ENCODE measurements at regions not wholly inside any gene's neighbourhood (a gene's known extent, or its start where the extent isn't known, plus 50 kb on each side); places are given as distances from the start of the nearest gene placed in this dataset.
"Not testable (repeated sequence)": the region's sequence is repeated elsewhere in the genome, so short reads cannot be mapped to it uniquely, and the experiment has no call there.

GRCh38 chr2:91587098-91587497 lies 2895.6 kb downstream of the RPIA start:
- H3K4me2 ChIP-seq (ENCODE audit: low read length); H3K9me3 ChIP-seq (replicated peaks; ENCODE audit: low read length); H3K36me3 ChIP-seq (ENCODE audit: insufficient read depth, low read length); H3K4me1 ChIP-seq (ENCODE audit: control insufficient read depth, insufficient read depth, low read length); H3K9ac ChIP-seq (ENCODE audit: low read depth, low read length); H3K27me3 ChIP-seq (ENCODE audit: control insufficient read depth, insufficient read depth, low read length); H3K4me3 ChIP-seq (ENCODE audit: low read length): not testable (repeated sequence)

DNA sequence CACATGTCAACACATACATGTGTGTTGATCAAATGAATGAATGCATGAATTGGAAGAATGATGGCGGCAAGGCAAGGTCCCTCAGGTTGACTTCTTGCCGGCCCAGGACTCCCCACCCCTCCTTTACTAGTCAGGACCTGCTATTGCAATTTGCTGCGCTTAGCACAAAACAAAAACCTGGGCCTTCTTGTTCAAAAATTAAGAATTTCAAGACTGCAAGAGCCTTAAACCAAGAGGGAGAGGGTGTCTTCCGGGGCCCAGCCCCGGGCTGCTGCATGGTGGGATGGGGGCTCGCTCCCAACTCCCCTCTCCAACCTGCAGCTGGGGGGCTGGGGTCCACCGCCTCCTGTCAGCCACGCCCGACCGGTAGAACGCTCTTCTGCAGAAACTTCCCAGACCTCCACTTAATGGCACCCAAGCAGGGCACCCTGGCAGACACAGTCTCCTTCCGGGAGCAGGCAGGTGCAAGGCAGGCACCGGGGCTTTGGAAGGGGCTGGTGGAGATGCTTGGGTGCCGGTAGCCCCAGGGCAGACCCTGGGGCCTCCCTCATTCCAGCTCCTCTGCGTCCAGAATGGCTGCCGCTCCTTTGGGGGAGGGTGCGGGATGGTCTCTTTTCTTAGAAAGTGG lies 2896.5 kb downstream of the RPIA start:
- not testable (repeated sequence) for H3K27me3 ChIP-seq (ENCODE audit: control insufficient read depth, insufficient read depth, low read length); H3K4me3 ChIP-seq (ENCODE audit: low read length); H3K4me1 ChIP-seq (ENCODE audit: control insufficient read depth, insufficient read depth, low read length); H3K9me3 ChIP-seq (replicated peaks; ENCODE audit: low read length); H3K36me3 ChIP-seq (ENCODE audit: insufficient read depth, low read length); H3K9ac ChIP-seq (ENCODE audit: low read depth, low read length); H3K4me2 ChIP-seq (ENCODE audit: low read length)

DNA sequence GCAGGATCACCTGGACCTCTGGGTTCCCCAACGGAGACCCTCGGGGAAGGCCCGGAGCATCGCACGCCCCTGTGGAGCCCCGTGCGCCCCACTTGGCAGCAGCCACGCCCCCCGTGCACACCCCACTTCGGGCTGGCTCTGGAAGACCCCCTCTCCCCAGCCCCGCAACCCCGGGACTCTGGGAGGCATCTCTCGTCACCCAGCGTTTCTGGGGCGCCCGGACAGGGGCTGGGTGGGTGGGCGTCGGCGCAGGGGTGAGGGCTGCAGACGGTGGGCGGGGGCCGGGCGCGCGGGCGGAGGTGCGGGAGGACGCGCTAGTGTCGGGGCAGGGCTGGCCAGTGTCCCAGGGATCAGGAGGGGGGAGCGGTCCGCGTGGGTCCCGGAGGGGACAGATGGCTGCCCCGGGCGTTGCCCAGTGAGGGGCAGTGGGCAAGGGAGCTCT lies 2897.3 kb downstream of the RPIA start:
- H3K27me3 ChIP-seq (ENCODE audit: control insufficient read depth, insufficient read depth, low read length); H3K4me1 ChIP-seq (ENCODE audit: control insufficient read depth, insufficient read depth, low read length); H3K9me3 ChIP-seq (replicated peaks; ENCODE audit: low read length); H3K9ac ChIP-seq (ENCODE audit: low read depth, low read length); H3K4me3 ChIP-seq (ENCODE audit: low read length); H3K4me2 ChIP-seq (ENCODE audit: low read length); H3K36me3 ChIP-seq (ENCODE audit: insufficient read depth, low read length): not testable (repeated sequence)

DNA sequence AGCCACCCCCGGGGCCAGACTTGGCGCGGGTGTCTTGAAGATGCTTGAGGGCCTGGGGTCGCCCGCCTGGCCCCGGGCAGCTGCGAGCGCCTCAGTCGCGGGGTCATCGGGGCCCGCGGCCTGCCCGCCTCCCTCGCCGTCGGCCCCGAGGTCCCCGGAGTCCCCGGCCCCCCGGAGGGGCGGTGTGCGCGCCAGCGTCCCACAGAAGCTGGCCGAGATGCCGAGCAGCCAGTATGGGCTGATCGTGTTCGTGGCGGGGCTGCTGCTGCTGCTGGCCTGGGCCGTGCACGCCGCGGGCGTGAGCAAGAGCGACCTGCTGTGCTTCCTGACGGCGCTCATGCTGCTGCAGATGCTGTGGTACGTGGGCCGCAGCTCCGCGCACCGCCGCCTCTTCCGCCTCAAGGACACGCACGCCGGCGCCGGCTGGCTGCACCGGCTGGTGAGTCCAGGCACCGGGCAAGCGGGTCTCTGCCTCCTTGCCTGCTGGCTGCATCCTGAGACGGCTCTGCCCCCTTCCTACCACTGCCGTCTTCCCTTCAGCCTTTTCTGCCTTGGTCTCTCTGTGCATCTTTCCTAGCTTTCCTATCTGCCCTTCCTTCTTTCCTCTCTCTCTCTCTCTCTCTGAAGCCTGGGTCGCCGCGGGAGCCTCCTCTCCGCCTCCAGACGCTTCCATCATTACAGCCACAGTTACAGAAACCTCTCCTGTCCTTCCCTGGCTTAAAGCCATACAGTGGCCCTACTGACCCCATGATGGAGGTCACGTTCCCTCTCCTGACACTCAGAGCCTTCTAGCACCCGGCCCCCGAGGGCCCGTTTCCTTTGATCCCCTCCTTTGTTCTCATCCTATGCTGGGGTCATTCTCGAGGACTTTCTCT lies 2898.2 kb downstream of the RPIA start:
- H3K4me3 ChIP-seq (ENCODE audit: low read length); H3K9ac ChIP-seq (ENCODE audit: low read depth, low read length); H3K4me1 ChIP-seq (ENCODE audit: control insufficient read depth, insufficient read depth, low read length); H3K36me3 ChIP-seq (ENCODE audit: insufficient read depth, low read length); H3K9me3 ChIP-seq (replicated peaks; ENCODE audit: low read length); H3K27me3 ChIP-seq (ENCODE audit: control insufficient read depth, insufficient read depth, low read length): not testable (repeated sequence)
- peak overlapping the region; percentile 66 for H3K4me2 ChIP-seq (ENCODE audit: low read length)

DNA sequence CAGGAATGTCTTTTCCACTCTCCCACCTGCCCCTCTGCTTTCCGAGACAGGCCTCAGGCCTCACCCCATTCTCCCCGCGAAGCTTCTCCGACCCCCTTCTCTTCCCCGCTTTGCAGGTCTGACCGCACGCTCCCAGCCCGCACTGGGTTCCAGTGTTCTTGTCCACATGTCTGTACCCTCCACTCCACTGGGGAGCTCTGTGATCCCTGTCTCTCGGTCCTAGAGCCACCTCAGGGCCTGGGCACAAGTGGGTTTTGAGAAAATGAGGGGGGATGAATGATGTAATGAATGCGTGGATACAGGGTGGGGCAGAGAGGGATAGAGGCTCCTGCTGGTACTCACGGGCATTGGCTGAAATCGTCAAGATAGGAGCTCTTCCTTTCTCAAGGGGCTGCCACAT lies 2898.9 kb downstream of the RPIA start:
- not testable (repeated sequence) for H3K4me3 ChIP-seq (ENCODE audit: low read length); H3K36me3 ChIP-seq (ENCODE audit: insufficient read depth, low read length); H3K4me1 ChIP-seq (ENCODE audit: control insufficient read depth, insufficient read depth, low read length); H3K4me2 ChIP-seq (ENCODE audit: low read length); H3K9me3 ChIP-seq (replicated peaks; ENCODE audit: low read length); H3K9ac ChIP-seq (ENCODE audit: low read depth, low read length); H3K27me3 ChIP-seq (ENCODE audit: control insufficient read depth, insufficient read depth, low read length)

DNA sequence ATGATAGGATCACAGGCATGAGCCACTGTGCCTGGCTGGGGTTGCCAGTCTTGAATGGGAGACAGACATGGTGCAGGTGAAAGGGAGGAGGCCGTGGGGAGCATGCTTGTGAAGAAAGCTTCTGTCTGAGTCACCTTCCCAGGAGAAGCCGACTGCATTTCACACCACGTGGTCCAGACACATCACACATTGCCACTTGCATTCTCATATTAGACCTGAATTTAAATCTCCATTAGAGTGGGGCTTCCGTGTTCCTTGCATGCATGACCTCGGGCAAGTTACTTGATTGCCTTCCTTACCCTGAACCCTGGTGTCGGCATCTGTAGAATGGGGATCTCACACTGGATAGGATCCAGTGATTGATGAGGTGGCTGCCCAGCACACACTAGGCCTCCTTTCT lies 2899.6 kb downstream of the RPIA start:
- not testable (repeated sequence) for H3K4me3 ChIP-seq (ENCODE audit: low read length); H3K4me2 ChIP-seq (ENCODE audit: low read length); H3K4me1 ChIP-seq (ENCODE audit: control insufficient read depth, insufficient read depth, low read length); H3K9ac ChIP-seq (ENCODE audit: low read depth, low read length); H3K27me3 ChIP-seq (ENCODE audit: control insufficient read depth, insufficient read depth, low read length); H3K9me3 ChIP-seq (replicated peaks; ENCODE audit: low read length); H3K36me3 ChIP-seq (ENCODE audit: insufficient read depth, low read length)

DNA sequence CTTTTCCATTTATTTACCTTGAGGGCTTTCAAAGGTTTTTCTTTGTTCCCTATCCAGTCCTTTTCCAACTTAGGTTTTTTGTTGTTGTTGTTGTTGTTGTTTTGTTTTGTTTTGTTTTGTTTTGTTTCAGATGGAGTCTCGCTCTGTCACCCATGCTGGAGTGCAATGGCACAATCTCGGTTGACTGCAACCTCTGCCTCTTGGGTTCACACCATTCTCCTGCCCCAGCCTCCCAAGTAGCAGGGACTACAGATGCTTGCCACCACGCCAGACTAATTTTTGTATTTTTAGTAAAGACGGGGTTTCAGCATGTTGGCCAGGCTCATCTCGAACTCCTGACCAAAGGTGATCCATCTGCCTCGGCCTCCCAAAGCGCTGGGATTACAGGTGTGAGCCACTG lies 2906.0 kb downstream of the RPIA start:
- H3K4me1 ChIP-seq (ENCODE audit: control insufficient read depth, insufficient read depth, low read length), result peaks cover 13% of the 10 kb centered on the region
- H3K27me3 ChIP-seq (ENCODE audit: control insufficient read depth, insufficient read depth, low read length); H3K9me3 ChIP-seq (replicated peaks; ENCODE audit: low read length); H3K9ac ChIP-seq (ENCODE audit: low read depth, low read length); H3K4me2 ChIP-seq (ENCODE audit: low read length); H3K4me3 ChIP-seq (ENCODE audit: low read length); H3K36me3 ChIP-seq (ENCODE audit: insufficient read depth, low read length): not testable (repeated sequence)

DNA sequence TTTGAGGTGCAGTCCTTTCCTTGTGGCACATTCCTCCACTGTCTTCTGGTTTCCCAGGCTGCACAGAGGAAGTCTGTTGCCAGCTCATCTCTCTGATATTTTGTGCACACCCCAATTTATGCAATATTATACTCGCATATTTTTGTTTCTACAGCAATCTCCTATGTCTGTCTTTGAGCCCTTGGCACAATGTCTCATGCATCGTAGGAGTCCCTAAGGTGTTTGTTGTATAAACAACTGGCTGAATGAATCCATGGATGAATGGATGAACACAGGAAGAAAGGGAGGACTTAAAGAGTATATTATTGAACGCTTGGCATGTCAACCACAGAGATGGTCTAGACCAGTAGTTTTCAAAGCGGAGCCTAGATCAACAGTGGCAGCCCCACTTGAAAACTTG lies 2907.0 kb downstream of the RPIA start:
- not testable (repeated sequence) for H3K9ac ChIP-seq (ENCODE audit: low read depth, low read length); H3K27me3 ChIP-seq (ENCODE audit: control insufficient read depth, insufficient read depth, low read length); H3K9me3 ChIP-seq (replicated peaks; ENCODE audit: low read length); H3K36me3 ChIP-seq (ENCODE audit: insufficient read depth, low read length); H3K4me3 ChIP-seq (ENCODE audit: low read length)
- peaks cover 13% of the 10 kb centered on the region for H3K4me1 ChIP-seq (ENCODE audit: control insufficient read depth, insufficient read depth, low read length)
- peak overlapping the region; percentile 26 for H3K4me2 ChIP-seq (ENCODE audit: low read length)

DNA sequence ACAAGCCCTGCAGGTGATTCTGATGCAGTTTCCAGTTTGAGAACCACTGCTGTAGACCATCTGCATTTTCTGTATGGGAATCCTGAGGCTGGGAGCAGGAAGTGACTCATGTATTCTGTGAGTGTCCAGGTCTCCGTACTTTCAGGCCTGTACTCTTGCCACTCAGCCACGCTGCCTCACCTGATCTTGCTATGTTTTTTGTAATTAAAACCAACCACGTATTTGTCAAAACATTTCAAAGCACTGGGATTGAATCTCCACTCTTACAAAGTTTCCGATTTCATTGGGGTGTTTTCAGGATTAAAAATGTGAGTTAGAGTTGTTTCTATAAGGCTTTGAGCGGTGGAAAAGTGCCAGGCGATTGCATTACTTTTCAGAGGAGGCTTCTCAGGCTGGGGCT lies 2907.5 kb downstream of the RPIA start:
- H3K4me1 ChIP-seq (ENCODE audit: control insufficient read depth, insufficient read depth, low read length), result peaks cover 13% of the 10 kb centered on the region
- H3K9me3 ChIP-seq (replicated peaks; ENCODE audit: low read length); H3K9ac ChIP-seq (ENCODE audit: low read depth, low read length): not testable (repeated sequence)

GRCh38 chr2:91602860-91603259 lies 2911.4 kb downstream of the RPIA start:
- not testable (repeated sequence) for H3K27me3 ChIP-seq (ENCODE audit: control insufficient read depth, insufficient read depth, low read length); H3K4me2 ChIP-seq (ENCODE audit: low read length); H3K9ac ChIP-seq (ENCODE audit: low read depth, low read length); H3K9me3 ChIP-seq (replicated peaks; ENCODE audit: low read length); H3K36me3 ChIP-seq (ENCODE audit: insufficient read depth, low read length); H3K4me3 ChIP-seq (ENCODE audit: low read length)
- peaks cover 13% of the 10 kb centered on the region for H3K4me1 ChIP-seq (ENCODE audit: control insufficient read depth, insufficient read depth, low read length)

More for the DNA sequence above, 2907.5 kb downstream of the RPIA start:
- H3K27me3 ChIP-seq (ENCODE audit: control insufficient read depth, insufficient read depth, low read length); H3K4me3 ChIP-seq (ENCODE audit: low read length); H3K36me3 ChIP-seq (ENCODE audit: insufficient read depth, low read length): not testable (repeated sequence)
- peak overlapping the region; percentile 26 for H3K4me2 ChIP-seq (ENCODE audit: low read length)

- H3K9me3 ChIP-seq (replicated peaks; ENCODE audit: low read length); H3K4me3 ChIP-seq (ENCODE audit: low read length); H3K4me2 ChIP-seq (ENCODE audit: low read length); H3K9ac ChIP-seq (ENCODE audit: low read depth, low read length); H3K36me3 ChIP-seq (ENCODE audit: insufficient read depth, low read length); H3K4me1 ChIP-seq (ENCODE audit: control insufficient read depth, insufficient read depth, low read length); H3K27me3 ChIP-seq (ENCODE audit: control insufficient read depth, insufficient read depth, low read length): not testable (repeated sequence)
Observed at GRCh38 chr2:91603996-91604395, 2912.5 kb downstream of the RPIA start.

DNA sequence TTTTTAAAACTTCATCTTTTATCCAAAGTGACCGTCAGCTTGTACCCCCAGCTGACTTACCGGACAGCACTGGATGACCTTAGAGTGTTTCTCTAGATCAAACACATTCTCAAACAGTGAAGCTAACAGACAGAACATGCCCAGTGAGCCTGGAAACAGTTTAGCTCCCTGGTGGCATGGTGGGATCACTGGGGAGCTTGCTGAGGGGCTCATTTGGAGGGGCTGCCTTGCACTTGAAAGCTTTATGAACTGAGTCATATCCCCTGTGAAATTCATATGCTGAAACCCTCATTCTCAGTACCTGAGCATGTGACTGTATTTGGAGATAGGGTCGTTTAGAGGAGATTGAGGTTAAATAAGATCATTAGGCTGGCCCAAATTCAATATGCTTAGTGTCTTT lies 2913.2 kb downstream of the RPIA start:
- not testable (repeated sequence) for H3K4me2 ChIP-seq (ENCODE audit: low read length); H3K9me3 ChIP-seq (replicated peaks; ENCODE audit: low read length); H3K4me1 ChIP-seq (ENCODE audit: control insufficient read depth, insufficient read depth, low read length)

More for the DNA sequence above, 2913.2 kb downstream of the RPIA start:
- not testable (repeated sequence) for H3K9ac ChIP-seq (ENCODE audit: low read depth, low read length); H3K27me3 ChIP-seq (ENCODE audit: control insufficient read depth, insufficient read depth, low read length); H3K4me3 ChIP-seq (ENCODE audit: low read length); H3K36me3 ChIP-seq (ENCODE audit: insufficient read depth, low read length)
